ENCODE measurements at regions not wholly inside any gene's neighbourhood (a gene's known extent, or its start where the extent isn't known, plus 50 kb on each side); places are given as distances from the start of the nearest gene placed in this dataset.

- no peaks in the 10 kb centered on the region for H3K27me3 ChIP-seq
- H3K4me3 ChIP-seq = no peak overlapping the region
- DNase-seq = no peak
- intact Hi-C loops (cut with DNase I) = no loop called here
- peaks cover 0 to 4% (median 0%) of the 10 kb centered on the region in 4 donors for H3K9me3 ChIP-seq
- 65 to 69% methylated on average over 1 of the region's 1 CpG for WGBS, 2 donors
- TF ChIP-seq POLR2AphosphoS5 (IDR thresholded peaks at IDR 0.05) (no peak), CTCF (IDR thresholded peaks at IDR 0.05) (no peak), EP300 (IDR thresholded peaks at IDR 0.05) (no peak), POLR2A (IDR thresholded peaks at IDR 0.05) (no peak)
- H3K36me3 ChIP-seq = no peaks in the 10 kb centered on the region
- H3K4me1 ChIP-seq = no peaks in the 10 kb centered on the region
- no peak overlapping the region for H3K27ac ChIP-seq
These were observed 467.7 kb upstream of the GOT2 start for GRCh38 chr16:59201821-59202220.

GRCh38 chr16:59201160-59201559 lies 467.0 kb upstream of the GOT2 start:
- Histone ChIP-seq H3K27me3 (no peaks in the 10 kb centered on the region), H3K4me1 (no peaks in the 10 kb centered on the region), H3K9me3 (peaks cover 0 to 4% (median 0%) of the 10 kb centered on the region in 4 donors), H3K36me3 (no peaks in the 10 kb centered on the region), H3K4me3 (no peak overlapping the region), H3K27ac (no peak overlapping the region)
- intact Hi-C loops (cut with DNase I) = no loop called here
- no peak for DNase-seq
- TF ChIP-seq POLR2AphosphoS5 (IDR thresholded peaks at IDR 0.05) (no peak), CTCF (IDR thresholded peaks at IDR 0.05) (no peak), EP300 (IDR thresholded peaks at IDR 0.05) (no peak), POLR2A (IDR thresholded peaks at IDR 0.05) (no peak)
- 28 to 38% methylated on average over 2 of the region's 2 CpGs for WGBS, 2 donors

GRCh38 chr16:59198487-59198886 lies 464.4 kb upstream of the GOT2 start:
- Histone ChIP-seq H3K27ac (no peak overlapping the region), H3K4me1 (no peaks in the 10 kb centered on the region), H3K9me3 (peaks cover 0 to 4% (median 0%) of the 10 kb centered on the region in 4 donors), H3K4me3 (no peak overlapping the region), H3K27me3 (no peaks in the 10 kb centered on the region), H3K36me3 (no peaks in the 10 kb centered on the region)
- TF ChIP-seq POLR2A (IDR thresholded peaks at IDR 0.05) (no peak), POLR2AphosphoS5 (IDR thresholded peaks at IDR 0.05) (no peak), CTCF (IDR thresholded peaks at IDR 0.05) (no peak), EP300 (IDR thresholded peaks at IDR 0.05) (no peak)
- intact Hi-C loops (cut with DNase I) = no loop called here
- DNase-seq = no peak
- WGBS, 2 donors = 65 to 73% methylated on average over 3 of the region's 3 CpGs

GRCh38 chr16:59195242-59195641 lies 461.1 kb upstream of the GOT2 start:
- H3K4me1 ChIP-seq = no peaks in the 10 kb centered on the region
- TF ChIP-seq CTCF (IDR thresholded peaks at IDR 0.05) (no peak), EP300 (IDR thresholded peaks at IDR 0.05) (no peak), POLR2AphosphoS5 (IDR thresholded peaks at IDR 0.05) (no peak), POLR2A (IDR thresholded peaks at IDR 0.05) (no peak)
- no peak for DNase-seq
- no peaks in the 10 kb centered on the region for H3K9me3 ChIP-seq
- no peak overlapping the region for H3K4me3 ChIP-seq
- no peaks in the 10 kb centered on the region for H3K36me3 ChIP-seq
- no peaks in the 10 kb centered on the region for H3K27me3 ChIP-seq
- WGBS, 2 donors = 83 to 94% methylated on average over 2 of the region's 2 CpGs
- intact Hi-C loops (cut with DNase I) = no loop called here
- H3K27ac ChIP-seq = no peak overlapping the region

- Histone ChIP-seq H3K36me3 (no peaks in the 10 kb centered on the region), H3K4me1 (no peaks in the 10 kb centered on the region), H3K9me3 (no peaks in the 10 kb centered on the region), H3K27ac (no peak overlapping the region), H3K27me3 (no peaks in the 10 kb centered on the region), H3K4me3 (no peak overlapping the region)
- no peak for DNase-seq
- intact Hi-C loops (cut with DNase I) = no loop called here
- WGBS, 2 donors = 94 to 95% methylated on average over 2 of the region's 2 CpGs
- TF ChIP-seq EP300 (IDR thresholded peaks at IDR 0.05) (no peak), POLR2A (IDR thresholded peaks at IDR 0.05) (no peak)
These were observed 459.5 kb upstream of the GOT2 start for GRCh38 chr16:59193637-59194036.
